ENCODE measurements at regions not wholly inside any gene's neighbourhood (a gene's known extent, or its start where the extent isn't known, plus 50 kb on each side); places are given as distances from the start of the nearest gene placed in this dataset.

- no peak for TF ChIP-seq CTCF (IDR thresholded peaks at IDR 0.05)
- TF ChIP-seq POLR2A (IDR thresholded peaks at IDR 0.05): no peak
These were observed 494.7 kb downstream of the BCL11A start for GRCh38 chr2:60058781-60059180.
